NB4 (cell line): ENCODE measurements at regions not wholly inside any gene's neighbourhood (a gene's known extent, or its start where the extent isn't known, plus 50 kb on each side); places are given as distances from the start of the nearest gene placed in this dataset.

Experiments
- MYC ChIP-seq: IDR thresholded peaks from 2 replicates; pipeline ENCODE4 v1.6.1; 2011; ENCODE audit warnings: low read depth, low read length
- POLR2A ChIP-seq: IDR thresholded peaks from 2 replicates; pipeline ENCODE4 v1.6.1; 2011; ENCODE audit warnings: mild to moderate bottlenecking; ENCODE audit not compliant: insufficient read length; ENCODE audit errors: extremely low read depth
- TF ChIP-seq, protein P1 (sequence below): IDR thresholded peaks from one replicate; pipeline ENCODE4 v1.5.1; 2012; ENCODE audit warnings: low read depth, low read length
- TF ChIP-seq, protein P2 (sequence below): IDR thresholded peaks from 2 replicates; pipeline ENCODE4 v1.6.1; 2011; ENCODE audit warnings: low read depth, low read length

DNA sequence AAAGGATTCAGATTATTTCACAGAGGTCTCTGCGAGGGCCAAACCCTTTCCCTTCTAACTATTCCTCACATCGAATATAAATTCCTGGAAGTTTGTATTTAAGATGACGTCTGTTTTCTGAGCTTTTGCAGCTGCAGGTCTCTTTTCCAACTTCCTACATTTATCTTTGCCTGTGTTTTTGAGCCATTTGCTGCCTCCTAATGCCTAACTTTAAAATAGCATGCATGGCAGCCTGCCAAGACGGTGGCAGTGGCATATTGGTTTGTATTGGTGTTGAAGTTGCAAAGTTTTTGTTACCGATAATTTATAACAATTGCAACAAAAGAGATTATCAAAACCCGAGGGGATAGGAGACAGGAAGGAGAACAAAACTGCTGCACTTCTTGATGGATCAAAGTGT is 187.1 kb upstream of the DNAJC19 start:
- TF ChIP-seq, protein P1, sequence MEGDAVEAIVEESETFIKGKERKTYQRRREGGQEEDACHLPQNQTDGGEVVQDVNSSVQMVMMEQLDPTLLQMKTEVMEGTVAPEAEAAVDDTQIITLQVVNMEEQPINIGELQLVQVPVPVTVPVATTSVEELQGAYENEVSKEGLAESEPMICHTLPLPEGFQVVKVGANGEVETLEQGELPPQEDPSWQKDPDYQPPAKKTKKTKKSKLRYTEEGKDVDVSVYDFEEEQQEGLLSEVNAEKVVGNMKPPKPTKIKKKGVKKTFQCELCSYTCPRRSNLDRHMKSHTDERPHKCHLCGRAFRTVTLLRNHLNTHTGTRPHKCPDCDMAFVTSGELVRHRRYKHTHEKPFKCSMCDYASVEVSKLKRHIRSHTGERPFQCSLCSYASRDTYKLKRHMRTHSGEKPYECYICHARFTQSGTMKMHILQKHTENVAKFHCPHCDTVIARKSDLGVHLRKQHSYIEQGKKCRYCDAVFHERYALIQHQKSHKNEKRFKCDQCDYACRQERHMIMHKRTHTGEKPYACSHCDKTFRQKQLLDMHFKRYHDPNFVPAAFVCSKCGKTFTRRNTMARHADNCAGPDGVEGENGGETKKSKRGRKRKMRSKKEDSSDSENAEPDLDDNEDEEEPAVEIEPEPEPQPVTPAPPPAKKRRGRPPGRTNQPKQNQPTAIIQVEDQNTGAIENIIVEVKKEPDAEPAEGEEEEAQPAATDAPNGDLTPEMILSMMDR: peak; percentile 48
- no peak for TF ChIP-seq POLR2A
- TF ChIP-seq, protein P2, sequence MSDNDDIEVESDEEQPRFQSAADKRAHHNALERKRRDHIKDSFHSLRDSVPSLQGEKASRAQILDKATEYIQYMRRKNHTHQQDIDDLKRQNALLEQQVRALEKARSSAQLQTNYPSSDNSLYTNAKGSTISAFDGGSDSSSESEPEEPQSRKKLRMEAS: no peak
- TF ChIP-seq MYC: no peak
